Endodermal cell (in vitro differentiated cells): ENCODE measurements at regions not wholly inside any gene's neighbourhood (a gene's known extent, or its start where the extent isn't known, plus 50 kb on each side); places are given as distances from the start of the nearest gene placed in this dataset.

Source experiments
- DNase-seq: peaks from one replicate; pipeline ENCODE4 v3.0.0-alpha.2; 2017
- H3K27ac ChIP-seq: 2 replicates; pipeline ENCODE4 v1.5.1; 2013; ENCODE audit warnings: mild to moderate bottlenecking, low read depth, low read length, moderate library complexity
- H3K27me3 ChIP-seq: 2 replicates; pipeline ENCODE4 v1.6.1; 2013; ENCODE audit warnings: mild to moderate bottlenecking, low read length, moderate library complexity; ENCODE audit not compliant: insufficient read depth, control insufficient read depth, poor library complexity, severe bottlenecking
- H3K36me3 ChIP-seq: 2 replicates; pipeline ENCODE4 v1.7.0; 2013; ENCODE audit warnings: mild to moderate bottlenecking, low read length, moderate library complexity; ENCODE audit not compliant: control insufficient read depth, insufficient read depth
- H3K4me1 ChIP-seq: one replicate; pipeline ENCODE4 v1.7.0; 2013; ENCODE audit warnings: low read length; ENCODE audit not compliant: control insufficient read depth, insufficient read depth
- H3K4me3 ChIP-seq: 2 replicates; pipeline ENCODE4 v1.5.1; 2013; ENCODE audit warnings: mild to moderate bottlenecking, low read length, moderate library complexity
- H3K9ac ChIP-seq: 2 replicates; pipeline ENCODE4 v1.6.1; 2013; ENCODE audit warnings: mild to moderate bottlenecking, low read length, moderate library complexity; ENCODE audit not compliant: poor library complexity, severe bottlenecking; ENCODE audit errors: extremely low read depth
- H3K9me3 ChIP-seq: 2 replicates; pipeline ENCODE4 v1.6.1; 2013; ENCODE audit warnings: mild to moderate bottlenecking, low read length, moderate library complexity; ENCODE audit not compliant: control insufficient read depth
- H3K27ac Mint-ChIP-seq: 2 replicates; pipeline ENCODE4 v1.8.0; 2020; ENCODE audit warnings: mixed read lengths
- H3K27me3 Mint-ChIP-seq: 2 replicates; pipeline ENCODE4 v1.8.0; 2021; ENCODE audit warnings: mild to moderate bottlenecking, mixed read lengths; ENCODE audit not compliant: insufficient read depth
- H3K36me3 Mint-ChIP-seq: 2 replicates; pipeline ENCODE4 v1.8.0; 2020; ENCODE audit warnings: low read depth, mixed read lengths
- H3K4me1 Mint-ChIP-seq: 2 replicates; pipeline ENCODE4 v1.8.0; 2020; ENCODE audit warnings: mixed read lengths
- H3K4me3 Mint-ChIP-seq: 2 replicates; pipeline ENCODE4 v1.8.0; 2020; ENCODE audit warnings: mild to moderate bottlenecking, moderate library complexity, mixed read lengths
- H3K9me3 Mint-ChIP-seq: 2 replicates; pipeline ENCODE4 v1.8.0; 2020; ENCODE audit warnings: mild to moderate bottlenecking, mixed read lengths
- WGBS, 2 experiments: methylation state at CpG; one replicate each; pipeline versions ENCODE4 v1.1.5 to v1.1.7; 2013; ENCODE audit warnings: missing lambda C conversion rate in 2 of 2, mixed read lengths in 1 of 2; ENCODE audit not compliant: insufficient coverage in 1 of 2, insufficient read length in 1 of 2; 5-methylcytosine and 5-hydroxymethylcytosine counted together
- TF ChIP-seq, protein P1 (sequence below): fragments of 200-600 bp; sonication (generic); conservative IDR thresholded peaks from 2 replicates; pipeline ENCODE4 v1.5.0; 2021; ENCODE audit warnings: antibody characterized with exemption, mild to moderate bottlenecking

- Histone ChIP-seq H3K9ac (no peak overlapping the region), H3K4me3 (no peak overlapping the region), H3K27ac (peak overlapping the region; percentile 24), H3K27me3 (no peaks in the 10 kb centered on the region), H3K9me3 (no peaks in the 10 kb centered on the region), H3K4me1 (peaks cover 5% of the 10 kb centered on the region), H3K36me3 (no peaks in the 10 kb centered on the region)
- TF ChIP-seq, protein P1, sequence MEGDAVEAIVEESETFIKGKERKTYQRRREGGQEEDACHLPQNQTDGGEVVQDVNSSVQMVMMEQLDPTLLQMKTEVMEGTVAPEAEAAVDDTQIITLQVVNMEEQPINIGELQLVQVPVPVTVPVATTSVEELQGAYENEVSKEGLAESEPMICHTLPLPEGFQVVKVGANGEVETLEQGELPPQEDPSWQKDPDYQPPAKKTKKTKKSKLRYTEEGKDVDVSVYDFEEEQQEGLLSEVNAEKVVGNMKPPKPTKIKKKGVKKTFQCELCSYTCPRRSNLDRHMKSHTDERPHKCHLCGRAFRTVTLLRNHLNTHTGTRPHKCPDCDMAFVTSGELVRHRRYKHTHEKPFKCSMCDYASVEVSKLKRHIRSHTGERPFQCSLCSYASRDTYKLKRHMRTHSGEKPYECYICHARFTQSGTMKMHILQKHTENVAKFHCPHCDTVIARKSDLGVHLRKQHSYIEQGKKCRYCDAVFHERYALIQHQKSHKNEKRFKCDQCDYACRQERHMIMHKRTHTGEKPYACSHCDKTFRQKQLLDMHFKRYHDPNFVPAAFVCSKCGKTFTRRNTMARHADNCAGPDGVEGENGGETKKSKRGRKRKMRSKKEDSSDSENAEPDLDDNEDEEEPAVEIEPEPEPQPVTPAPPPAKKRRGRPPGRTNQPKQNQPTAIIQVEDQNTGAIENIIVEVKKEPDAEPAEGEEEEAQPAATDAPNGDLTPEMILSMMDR: no peak
- Mint-ChIP-seq H3K27ac (no peak overlapping the region), H3K9me3 (no peaks in the 10 kb centered on the region), H3K36me3 (no peaks in the 10 kb centered on the region), H3K4me3 (no peak overlapping the region), H3K27me3 (no peaks in the 10 kb centered on the region), H3K4me1 (peaks cover 2% of the 10 kb centered on the region)
- no peak for DNase-seq
- WGBS, 2 experiments: 92 to 94% methylated on average over 37 to 45 of the region's 45 CpGs
Measured at GRCh38 chr4:1539859-1540600, 133.8 kb upstream of the NKX1-1 start.

DNA sequence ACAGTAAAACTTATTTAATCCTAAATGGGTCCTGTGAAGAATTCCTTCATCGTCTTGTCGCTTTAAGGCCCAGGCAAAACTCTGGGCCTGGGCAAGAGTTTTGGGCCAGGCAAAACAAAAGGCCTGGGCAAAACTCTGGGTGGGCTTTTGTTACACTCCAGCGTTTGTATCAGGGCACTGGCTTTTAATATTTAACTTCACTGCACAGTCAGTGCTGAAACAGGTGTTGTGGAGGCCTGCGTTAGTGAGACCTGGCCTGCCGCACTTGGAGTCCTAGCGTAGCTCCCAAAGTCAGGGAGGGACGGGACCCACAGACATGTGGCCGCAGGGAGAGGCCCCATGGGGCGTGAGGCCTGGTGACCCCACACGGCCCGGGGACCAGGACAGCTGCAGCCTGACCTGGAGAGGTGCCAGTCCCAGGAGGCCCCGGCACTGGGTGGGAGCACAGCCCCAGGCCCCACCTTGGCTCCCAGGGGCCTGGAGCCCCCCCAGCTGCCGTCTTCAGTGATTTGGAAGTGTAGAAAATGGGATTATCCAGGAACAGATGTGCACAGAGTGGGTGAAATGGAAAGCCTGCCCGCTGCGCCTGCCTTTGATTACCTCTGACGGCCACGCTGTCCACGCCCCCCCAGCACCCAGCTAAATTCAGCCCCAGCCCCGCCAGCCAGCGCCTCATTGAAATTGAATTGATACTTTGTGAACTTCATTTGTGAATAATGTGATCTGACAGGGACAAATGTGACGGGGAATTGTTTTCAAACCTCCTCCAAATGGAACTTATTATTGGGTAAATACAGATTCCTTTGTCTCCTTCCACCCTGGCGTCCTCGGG is 132.9 kb upstream of the NKX1-1 start:
- Mint-ChIP-seq H3K4me1 (peaks cover 2% of the 10 kb centered on the region), H3K27ac (no peak overlapping the region), H3K27me3 (no peaks in the 10 kb centered on the region), H3K4me3 (no peak overlapping the region), H3K9me3 (no peaks in the 10 kb centered on the region), H3K36me3 (no peaks in the 10 kb centered on the region)
- H3K9ac ChIP-seq: no peak overlapping the region
- H3K4me3 ChIP-seq: no peak overlapping the region
- no peak for DNase-seq
- TF ChIP-seq, protein P1: no peak
- H3K27ac ChIP-seq: no peak overlapping the region
- no peaks in the 10 kb centered on the region for H3K27me3 ChIP-seq
- H3K36me3 ChIP-seq: no peaks in the 10 kb centered on the region
- no peaks in the 10 kb centered on the region for H3K9me3 ChIP-seq
- H3K4me1 ChIP-seq: peaks cover 5% of the 10 kb centered on the region
- 86 to 87% methylated on average over 13 to 23 of the region's 23 CpGs for WGBS, 2 experiments

GRCh38 chr4:1538096-1538410 is 131.8 kb upstream of the NKX1-1 start:
- Mint-ChIP-seq H3K4me1 (peaks cover 2% of the 10 kb centered on the region), H3K4me3 (no peak overlapping the region), H3K9me3 (no peaks in the 10 kb centered on the region), H3K36me3 (no peaks in the 10 kb centered on the region), H3K27me3 (no peaks in the 10 kb centered on the region), H3K27ac (no peak overlapping the region)
- no peak for DNase-seq
- 86% methylated on average over 3 of the region's 9 CpGs; no CpG with 5 or more reads in 1 of the 2 experiments for WGBS, 2 experiments
- Histone ChIP-seq H3K9me3 (no peaks in the 10 kb centered on the region), H3K27me3 (no peaks in the 10 kb centered on the region), H3K4me3 (no peak overlapping the region), H3K4me1 (peaks cover 5% of the 10 kb centered on the region), H3K36me3 (no peaks in the 10 kb centered on the region), H3K27ac (no peak overlapping the region), H3K9ac (no peak overlapping the region)
- TF ChIP-seq, protein P1: no peak
